IPS-NIHi11 (cell line): ENCODE measurements at regions not wholly inside any gene's neighbourhood (a gene's known extent, or its start where the extent isn't known, plus 50 kb on each side); places are given as distances from the start of the nearest gene placed in this dataset.

Source experiments
- DNase-seq: peaks from one replicate; pipeline ENCODE4 v3.0.0; 2012; ENCODE audit warnings: mixed read lengths, low spot score

DNA sequence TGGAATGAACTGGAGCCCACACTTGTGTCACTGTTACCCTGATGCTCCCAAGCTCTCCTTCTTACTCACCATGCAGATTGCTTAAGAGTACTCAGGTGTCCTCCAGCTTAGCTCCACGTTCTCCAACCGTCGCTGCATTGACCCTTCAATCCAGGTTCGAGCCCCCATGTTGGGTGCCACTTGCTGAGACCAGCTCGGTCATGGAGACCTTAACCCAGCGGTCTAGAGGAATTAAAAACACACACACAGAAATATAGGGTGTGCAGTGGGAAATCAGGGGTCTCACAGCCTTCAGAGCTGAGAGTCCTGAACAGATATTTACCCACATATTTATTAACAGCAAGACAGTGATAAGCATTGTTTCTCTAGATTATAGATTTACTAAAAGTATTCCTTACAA lies 229.1 kb upstream of the APCDD1 start:
- no peak for DNase-seq

DNA sequence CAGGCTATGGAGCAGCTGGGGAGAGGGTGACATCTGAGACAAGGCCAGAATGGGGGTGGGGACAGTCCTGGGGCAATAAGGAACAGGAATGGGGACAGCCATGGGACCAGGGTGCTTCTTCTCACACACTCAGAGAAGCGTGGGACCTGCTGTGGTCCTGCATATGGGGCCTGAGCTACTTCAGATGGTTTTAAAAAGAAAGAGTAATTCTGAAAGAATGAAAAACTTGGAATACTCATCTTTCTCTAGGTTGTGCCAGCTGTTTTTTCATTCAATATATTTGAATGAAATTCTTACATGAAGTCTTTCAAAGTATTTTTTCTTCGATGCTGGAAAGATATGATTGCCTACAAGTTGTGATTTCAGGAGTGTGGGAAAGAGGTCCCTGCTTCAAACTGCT lies 227.5 kb upstream of the APCDD1 start:
- no peak for DNase-seq

DNA sequence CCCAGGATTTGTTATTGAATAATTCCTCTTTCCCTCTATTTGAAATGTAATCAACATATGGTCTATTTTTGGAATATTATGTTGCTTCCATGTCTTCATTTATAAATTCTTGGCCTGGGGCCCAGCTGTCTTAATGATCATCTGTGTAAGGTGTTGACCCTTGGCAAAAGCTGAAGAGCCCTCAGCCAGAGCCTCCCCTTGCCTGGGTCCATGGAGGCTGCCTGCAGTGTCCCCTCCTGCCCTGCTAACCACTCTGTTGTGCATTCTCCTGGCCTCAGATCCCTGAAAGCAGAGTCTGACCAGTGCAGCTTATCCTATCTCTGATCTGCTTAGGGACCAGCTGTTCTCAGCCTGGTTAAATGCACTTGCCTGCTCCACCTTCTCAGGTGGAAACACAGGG lies 226.1 kb upstream of the APCDD1 start:
- no peak for DNase-seq

DNA sequence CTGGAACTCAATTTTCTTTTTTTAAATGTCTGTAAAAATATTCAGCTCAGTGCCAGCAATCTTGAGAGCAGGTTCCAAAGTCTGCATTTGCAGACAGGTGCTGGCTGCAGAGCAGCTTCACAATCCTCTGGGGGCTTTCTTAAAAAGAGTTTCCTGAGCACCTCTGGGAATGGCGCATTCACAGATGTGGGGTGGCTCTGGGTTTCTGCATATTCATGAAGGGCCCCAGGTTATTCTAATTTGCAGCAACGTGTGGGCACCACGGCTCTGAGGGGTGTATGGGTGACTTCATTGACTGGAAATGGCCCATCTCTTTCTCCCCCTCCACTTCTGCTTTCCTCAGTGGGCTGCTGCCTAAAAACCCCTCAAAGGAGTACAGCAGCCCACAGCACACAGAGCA lies 225.0 kb upstream of the APCDD1 start:
- no peak for DNase-seq

DNA sequence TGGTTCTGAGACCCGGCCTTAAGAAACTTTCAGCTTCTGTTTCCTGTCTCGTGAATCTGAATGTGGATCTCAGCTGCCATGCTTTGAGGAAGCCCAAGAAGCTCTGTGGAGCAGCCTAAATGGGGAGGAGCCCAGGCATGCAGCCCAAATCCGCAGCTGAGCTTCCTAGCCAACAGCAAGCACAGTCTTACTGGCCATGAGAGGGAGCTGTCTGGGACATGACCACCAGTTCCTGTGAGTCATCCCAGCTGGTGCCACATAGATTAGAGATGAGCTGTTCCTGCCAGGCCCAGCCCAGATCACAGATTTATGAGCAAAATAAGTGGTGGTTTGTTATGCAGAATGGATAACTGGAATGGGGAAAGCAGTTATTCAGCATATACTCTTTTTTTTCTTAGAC lies 224.4 kb upstream of the APCDD1 start:
- DNase-seq = peak; percentile 18

DNA sequence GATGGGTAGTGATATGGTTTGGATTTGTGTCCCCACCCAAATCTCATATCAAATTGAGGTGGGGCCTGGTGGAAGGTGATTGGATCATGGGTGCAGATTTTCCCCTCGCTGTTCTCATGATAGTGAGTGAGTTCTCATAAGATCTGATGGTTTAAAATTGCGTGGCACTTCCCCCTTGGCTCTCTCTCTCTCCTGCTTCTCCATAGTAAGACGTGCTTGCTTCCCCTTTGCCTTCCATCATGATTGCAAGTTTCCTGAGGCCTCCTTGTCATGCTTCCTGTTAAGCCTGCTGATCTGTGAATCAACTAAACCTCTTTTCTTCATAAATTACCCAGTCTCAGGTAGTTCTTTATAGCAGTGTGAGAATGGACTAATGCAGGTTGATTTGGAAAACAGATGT lies 223.2 kb upstream of the APCDD1 start:
- no peak for DNase-seq

DNA sequence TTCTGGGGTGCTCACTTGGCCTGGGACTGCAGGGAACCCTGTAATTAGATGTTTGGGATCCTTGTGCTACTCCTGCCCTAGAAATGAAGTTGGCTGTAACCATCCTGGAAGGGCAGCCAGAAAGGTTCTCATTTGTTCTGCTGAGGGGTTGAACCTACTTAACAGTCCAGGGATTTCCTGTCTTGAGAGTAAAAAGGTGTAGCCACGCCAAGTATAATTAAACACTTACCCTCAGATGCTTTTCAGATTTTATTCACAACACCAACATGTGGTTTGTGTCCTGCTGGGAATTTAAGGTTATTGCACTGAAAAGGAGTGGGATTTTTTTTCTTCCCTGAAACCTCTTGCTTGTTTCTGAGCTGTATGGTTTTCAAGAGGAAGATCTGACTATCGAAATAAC lies 222.4 kb upstream of the APCDD1 start:
- DNase-seq = no peak

DNA sequence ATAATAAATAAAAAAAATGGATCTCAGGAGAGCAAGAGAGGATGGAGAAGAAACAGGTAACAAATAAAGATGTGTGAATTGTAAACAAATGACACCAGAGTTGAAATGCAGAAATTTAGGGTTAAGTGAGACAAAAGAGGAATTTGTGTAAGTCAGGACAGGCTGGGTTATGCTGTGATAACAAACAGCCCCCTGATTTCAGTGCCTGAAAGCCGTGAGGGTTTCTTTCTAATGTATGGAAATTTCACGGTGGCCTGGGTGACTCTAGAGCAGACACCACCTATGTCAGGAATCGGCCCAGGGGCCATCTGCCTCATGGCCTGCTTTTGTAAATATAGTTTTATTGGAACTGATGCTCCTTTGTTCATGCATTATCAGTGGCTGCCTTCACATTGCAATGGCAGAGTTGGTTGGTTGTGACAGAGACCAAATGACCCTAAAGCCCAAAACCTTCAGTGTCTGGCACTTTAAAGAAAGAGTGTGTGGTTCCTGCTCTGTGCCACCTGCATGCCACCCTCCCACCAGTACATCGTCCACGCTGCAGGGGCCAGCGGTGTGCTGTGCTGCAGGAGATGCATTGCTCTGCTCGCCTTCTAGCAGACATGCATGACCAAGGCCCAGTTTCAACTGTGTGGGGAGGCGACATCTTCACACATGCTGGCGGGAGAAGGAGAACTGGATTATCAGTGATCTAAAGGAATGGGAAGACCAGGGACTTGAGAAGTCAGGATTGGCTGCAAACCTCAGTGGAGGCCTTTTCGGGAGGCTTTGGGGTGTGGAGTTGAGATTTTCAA lies 221.2 kb upstream of the APCDD1 start:
- no peak for DNase-seq

DNA sequence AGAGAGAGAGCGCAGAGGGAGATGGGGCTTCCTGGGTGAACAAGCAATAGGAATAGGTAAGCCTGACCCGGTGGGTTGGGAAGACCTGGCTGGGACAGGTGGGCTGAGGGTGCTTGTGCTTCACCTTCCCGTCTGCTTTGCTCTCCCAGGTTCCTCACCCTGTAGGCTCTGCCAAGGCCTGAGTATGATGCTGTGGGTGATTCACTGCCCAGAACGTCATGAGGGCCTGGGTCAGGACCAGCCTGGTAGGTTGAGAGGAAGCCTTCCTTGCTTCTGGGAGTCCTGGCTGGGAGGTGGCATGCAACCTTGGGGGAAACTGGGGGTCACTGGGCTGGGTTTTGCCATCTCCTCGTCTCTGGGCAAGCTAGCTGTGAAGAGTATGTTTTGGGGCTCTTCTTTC lies 220.2 kb upstream of the APCDD1 start:
- DNase-seq = no peak

DNA sequence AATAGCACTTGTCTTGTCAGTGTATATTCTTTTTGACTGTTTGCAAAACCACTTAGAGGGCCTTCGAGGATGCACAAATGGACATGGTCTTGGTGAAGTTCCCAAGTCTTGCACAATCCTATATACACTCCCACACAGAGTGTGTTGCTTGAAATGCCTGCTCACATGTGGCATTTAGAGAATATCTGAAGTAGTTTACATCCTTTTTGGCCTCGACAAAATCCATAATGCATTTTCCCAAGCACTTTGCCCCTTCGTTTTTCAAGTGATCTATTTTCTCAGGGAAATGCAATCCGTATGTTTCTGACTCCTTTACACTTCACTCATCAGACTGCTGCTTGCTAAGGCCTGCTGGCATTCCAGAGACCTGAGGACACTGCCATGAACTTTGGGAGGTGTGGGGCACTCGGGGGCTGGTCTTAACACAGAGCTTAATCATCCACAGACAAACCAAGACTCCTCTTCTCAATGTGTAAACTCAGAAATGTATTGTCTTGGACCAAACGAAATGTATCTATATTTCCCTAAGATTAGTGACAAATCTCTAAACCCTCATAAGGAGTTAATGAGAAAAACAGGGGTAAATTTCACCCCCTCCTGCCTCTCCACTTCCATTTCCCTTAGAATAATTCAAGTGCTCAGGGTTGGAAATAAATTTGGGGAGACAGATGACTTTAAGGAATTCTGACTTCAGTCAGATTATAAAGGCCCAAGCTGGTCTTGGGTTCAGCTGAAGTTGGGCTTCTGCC lies 219.3 kb upstream of the APCDD1 start:
- no peak for DNase-seq

DNA sequence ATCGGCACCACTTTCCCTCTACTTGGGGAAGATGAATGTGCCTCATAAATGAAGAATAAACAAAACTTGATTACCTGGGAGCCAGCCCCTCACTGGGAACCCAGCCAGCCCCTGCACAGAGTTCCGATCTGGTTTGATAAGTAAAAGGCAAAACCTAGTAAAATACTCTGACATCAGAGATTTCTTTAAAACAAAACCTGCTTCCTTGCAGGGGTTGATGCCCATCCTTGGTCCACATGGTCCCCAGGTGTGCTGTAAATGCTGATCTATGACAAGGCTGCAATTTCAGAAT lies 218.8 kb upstream of the APCDD1 start:
- no peak for DNase-seq

DNA sequence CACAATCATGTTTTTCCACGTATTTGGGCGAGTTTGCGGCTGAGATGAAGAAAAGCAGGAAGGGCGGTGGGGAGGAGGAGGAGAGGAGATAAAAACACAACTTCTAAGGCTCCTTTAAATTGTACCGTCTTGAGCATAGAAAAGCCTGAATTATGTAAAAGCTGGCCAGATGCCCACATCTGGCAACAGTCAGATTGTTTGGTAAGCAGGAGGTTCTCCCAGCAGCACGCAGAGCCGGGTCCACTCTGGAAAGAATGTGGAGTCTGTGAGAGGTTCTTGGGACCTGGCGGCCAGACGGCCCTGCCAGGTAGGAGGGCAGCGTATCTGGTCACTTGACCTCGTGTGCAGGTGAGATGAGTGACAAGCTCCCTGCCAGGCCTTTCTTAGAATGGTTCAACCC lies 215.3 kb upstream of the APCDD1 start:
- no peak for DNase-seq

DNA sequence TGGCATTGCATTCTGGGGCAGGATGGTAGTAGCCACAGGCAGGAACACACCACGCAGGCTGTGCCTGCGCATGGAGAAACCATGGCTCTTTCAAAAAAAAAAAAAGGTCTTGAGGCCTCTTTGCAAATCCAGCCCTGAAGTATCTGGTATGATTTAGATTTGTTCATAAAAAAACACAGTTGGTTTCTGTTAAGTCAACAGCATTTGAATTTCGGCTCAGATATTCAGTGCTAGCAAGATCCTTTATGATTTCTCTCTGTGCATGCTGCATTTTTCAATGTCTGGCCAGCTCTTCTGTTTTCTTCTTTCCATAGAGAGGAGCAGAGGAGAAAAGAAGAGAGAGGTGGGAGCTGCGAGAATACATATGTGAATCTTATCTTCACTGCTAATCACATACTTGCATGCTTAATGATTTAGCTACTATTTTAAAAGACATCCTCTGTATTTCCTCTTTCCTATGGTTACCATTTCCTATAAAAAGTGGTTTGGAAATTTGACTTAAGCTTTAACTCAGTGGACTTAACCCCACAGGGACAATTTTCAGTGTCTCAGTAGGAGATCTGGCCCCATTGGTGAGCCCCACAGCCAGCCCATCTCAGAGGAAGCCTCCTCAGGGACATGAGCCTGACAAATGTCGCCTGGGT lies 214.3 kb upstream of the APCDD1 start:
- no peak for DNase-seq

DNA sequence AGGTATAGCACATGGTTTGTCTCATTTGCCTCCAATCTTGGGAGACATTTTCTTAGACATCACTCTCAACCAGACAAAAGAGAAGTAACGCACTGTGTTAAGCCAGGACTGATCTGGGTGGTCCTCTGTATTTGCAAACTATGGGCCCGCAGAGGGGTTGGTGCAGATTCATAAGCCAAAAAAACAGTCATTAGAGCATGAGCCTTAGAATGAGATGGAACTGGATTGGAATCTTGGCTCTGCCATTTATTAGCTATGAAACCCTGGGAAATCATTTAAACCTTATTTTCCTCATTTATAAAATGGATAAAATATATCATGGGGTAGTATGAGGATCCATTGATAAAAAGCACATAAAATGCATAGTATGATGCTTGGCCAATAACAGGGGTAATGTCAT lies 213.5 kb upstream of the APCDD1 start:
- DNase-seq = no peak

DNA sequence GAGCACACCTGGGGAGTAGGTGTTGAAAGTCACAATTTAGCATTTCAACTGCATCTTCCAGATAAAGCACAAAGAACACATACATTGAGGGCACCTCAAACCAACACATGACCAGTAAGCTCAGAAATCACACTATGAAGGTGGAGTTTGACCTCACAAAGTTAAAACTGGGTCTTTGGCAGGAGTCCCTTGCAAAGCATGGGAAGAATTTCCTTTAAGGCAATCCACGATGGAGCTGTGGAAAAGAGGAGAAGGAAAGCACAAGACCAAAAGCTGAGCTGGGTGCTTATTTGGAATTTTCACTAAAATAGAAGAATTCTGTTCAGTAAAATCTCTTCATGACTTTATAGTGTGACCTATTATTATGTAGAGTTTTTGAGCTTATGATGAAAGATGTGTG lies 212.9 kb upstream of the APCDD1 start:
- no peak for DNase-seq

DNA sequence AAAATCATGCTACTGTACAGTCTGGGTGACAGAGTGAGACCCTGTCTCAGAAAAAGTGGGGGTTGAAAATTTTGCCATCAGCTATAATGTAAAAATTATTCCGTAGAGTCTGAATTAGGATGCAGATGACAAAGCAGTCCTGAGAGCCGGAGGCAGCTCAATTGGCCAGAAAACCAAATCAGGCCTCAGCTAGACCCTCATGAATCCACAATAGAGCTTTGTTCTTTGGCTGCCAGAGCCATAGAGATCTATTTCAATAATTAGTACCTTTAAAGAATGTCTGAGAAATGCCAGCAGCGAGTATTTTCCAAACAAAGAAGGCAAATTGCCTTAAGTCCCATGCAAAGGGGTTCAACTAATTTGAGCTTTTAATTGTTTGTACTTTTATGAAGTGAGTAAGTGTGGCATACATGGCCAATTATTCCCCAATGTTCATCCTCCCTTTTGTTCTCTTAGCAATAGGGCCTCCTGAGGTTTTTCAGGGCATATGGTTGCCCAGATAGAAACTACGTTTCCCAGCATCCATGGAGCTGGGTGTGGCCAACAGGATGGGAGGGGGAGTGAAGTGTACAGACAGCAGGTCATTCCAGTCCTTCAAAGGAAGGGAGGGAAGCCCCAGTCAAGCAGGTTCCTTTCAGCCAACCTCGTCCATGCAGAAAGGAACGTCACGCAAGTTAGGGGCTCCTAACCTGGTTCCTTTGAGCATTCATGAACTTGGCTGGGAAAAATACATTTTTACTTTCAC lies 211.3 kb upstream of the APCDD1 start:
- peak; percentile 67 for DNase-seq

DNA sequence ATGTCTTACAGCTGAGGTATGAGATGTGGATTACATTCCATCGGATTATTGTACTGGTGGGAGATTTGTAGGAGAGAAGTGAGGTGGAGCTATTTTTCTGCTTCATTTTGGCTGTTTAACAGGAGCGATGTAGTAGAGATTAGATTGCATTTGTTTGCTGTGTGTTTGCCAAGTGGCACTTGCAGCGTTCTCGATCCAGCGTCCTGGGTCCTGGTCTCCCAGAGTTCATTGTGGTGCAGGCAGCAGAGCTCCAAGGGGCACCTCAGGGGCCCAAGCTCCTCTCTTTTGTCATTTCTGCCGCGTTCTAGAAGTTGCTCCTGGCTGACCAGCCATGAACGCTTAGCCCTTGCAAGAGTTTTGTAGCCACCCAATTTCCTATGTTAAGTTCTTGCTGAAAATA lies 210.1 kb upstream of the APCDD1 start:
- DNase-seq = no peak

DNA sequence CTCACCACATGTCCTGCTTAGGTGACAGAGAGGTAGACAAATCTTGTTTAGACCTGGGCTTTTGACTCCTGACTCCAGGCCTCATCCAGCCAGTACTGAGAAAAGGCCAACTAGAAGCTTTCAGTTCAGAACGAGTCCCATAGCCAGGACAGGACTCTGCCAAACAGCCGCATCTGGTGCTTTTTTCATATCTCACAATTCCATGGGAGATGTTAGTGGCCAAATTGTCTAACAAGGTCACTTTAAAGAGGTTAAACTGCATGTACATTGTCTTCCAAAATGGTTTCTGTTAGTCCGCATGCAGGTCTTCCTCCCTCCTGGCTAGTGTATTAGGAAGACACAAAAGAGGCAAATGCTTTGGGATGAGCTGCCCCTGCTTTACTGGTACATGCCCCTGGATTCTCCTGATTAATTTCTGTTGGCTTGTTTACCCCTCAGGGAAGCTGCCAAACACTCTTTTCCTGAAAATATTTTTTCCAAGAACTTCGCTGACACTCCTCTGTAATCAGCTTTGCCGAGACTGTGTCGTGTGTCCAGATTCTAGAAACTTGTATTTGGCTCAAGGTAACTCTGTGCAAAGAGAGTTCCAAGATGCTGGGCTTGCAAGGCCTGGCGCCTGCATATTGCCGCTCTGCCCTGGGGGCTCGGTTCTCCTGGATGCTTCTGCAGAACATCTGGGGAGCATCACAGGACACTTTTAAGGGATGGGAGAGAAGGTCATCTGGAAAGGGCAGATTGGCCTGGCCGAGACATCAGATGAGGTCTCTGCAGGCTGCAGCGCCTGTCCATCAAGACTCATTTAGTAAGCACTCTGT lies 209.2 kb upstream of the APCDD1 start:
- DNase-seq = no peak

DNA sequence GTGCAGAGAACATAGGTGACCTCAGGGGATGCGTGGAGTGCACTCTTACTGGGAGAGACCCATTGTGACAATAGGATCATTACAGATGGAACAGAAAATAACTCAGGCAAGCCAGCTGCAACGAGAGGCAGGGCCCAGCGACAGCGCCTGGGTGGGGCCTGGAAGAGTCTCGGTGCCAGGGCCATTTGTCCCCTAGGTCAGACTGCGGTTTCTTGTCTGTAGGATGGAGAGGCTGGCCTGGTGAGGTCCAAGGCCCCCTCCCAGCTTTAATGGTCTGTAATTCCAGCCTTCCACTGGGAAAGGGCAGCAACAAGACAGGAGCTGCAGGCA lies 208.6 kb upstream of the APCDD1 start:
- DNase-seq = no peak

DNA sequence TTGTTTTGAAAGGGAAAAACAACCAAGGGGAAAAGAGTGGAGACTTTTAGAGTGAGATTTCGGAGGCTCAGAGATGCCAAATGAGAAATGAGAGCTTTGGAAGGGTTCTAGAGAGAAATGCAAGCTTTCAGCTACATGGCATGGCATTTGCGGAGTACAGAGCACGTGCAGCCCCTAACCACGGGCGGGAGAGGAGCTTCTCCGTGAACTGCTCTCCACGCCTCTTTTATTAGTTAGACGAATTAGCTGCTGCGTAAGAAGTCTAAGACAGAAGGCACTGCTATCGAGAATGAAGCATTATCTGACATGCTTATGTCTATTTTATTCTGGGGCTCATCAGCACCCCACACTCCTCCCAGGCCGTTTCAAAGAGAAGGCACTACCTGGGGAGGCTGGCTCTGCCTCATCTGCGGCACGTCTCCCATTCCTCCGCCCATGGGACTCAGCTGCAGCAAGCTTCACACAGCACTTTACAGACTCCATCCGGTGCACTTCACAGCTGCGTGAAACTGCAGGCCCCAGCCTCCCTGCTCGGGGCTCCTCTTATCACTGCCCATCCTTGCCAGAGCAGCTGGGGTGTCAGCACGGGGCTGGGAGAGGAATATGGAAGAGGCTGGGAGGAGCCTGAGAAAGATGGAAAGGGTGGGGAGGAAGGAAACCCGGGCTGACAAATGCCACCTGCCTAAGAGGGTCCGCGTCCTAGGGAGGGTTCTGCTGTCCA lies 207.3 kb upstream of the APCDD1 start:
- DNase-seq = no peak

DNA sequence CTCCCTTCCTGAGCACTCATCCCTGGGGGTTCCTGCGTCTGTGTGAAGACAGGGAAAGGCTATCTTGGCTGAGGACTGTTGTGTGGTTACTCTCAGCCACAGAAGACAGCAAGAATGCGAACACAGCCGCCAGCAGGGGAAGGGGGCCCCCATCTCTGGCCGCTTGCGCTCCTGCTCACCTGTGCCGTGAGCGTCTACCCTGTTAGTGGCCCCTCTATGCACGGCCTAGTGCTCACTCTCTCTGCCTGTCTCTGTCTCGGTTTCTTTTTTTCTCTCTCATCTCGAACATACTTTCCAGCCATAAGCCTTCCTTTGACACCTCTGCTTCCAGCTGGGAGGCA lies 206.7 kb upstream of the APCDD1 start:
- no peak for DNase-seq

DNA sequence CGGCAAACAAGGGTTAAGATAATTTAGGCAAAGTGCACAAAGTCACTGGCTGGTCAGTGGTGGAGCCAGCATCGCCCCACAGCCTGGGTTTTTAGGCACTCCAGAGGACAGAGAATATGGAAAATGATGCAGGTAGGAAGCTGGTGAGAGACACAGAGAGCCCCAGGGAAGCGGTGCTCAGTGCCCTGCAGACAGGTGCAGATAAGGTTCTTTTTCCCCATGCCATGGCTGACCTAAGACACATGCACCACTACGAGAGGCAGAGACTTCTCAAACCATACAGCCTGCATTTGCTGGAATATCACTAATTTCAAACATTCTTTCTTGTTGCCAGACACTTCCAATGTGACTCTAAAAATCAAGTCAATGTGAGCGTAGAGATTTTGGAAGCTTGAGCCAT lies 205.7 kb upstream of the APCDD1 start:
- DNase-seq = no peak
